ENCODE measurements at regions not wholly inside any gene's neighbourhood (a gene's known extent, or its start where the extent isn't known, plus 50 kb on each side); places are given as distances from the start of the nearest gene placed in this dataset.

GRCh38 chr3:162541923-162542322 lies 1045.3 kb downstream of the OTOL1 start:
- TF ChIP-seq CTCF (IDR thresholded peaks at IDR 0.05; ENCODE audit: low read depth, low read length): no peak
- no peak overlapping the region for H3K4me3 ChIP-seq (ENCODE audit: low read depth, low read length)
- in situ Hi-C loops (cut with HindIII; ENCODE audit: low sequenced_read_pairs): no loop called here
- no peak for DNase-seq (ENCODE audit: low read depth, low spot score)

GRCh38 chr3:162544246-162544645 lies 1047.6 kb downstream of the OTOL1 start:
- in situ Hi-C loops (cut with HindIII; ENCODE audit: low sequenced_read_pairs): no loop called here
- TF ChIP-seq CTCF (IDR thresholded peaks at IDR 0.05; ENCODE audit: low read depth, low read length): no peak
- no peak overlapping the region for H3K4me3 ChIP-seq (ENCODE audit: low read depth, low read length)
- no peak for DNase-seq (ENCODE audit: low read depth, low spot score)

GRCh38 chr3:162546910-162547309 lies 1050.3 kb downstream of the OTOL1 start:
- no peak for TF ChIP-seq CTCF (IDR thresholded peaks at IDR 0.05; ENCODE audit: low read depth, low read length)
- DNase-seq (ENCODE audit: low read depth, low spot score): no peak
- no peak overlapping the region for H3K4me3 ChIP-seq (ENCODE audit: low read depth, low read length)
- in situ Hi-C loops (cut with HindIII; ENCODE audit: low sequenced_read_pairs): no loop called here

GRCh38 chr3:162547321-162547720 lies 1050.7 kb downstream of the OTOL1 start:
- no peak overlapping the region for H3K4me3 ChIP-seq (ENCODE audit: low read depth, low read length)
- in situ Hi-C loops (cut with HindIII; ENCODE audit: low sequenced_read_pairs): no loop called here
- no peak for TF ChIP-seq CTCF (IDR thresholded peaks at IDR 0.05; ENCODE audit: low read depth, low read length)
- DNase-seq (ENCODE audit: low read depth, low spot score): no peak

- DNase-seq (ENCODE audit: low read depth, low spot score): no peak
- in situ Hi-C loops (cut with HindIII; ENCODE audit: low sequenced_read_pairs): no loop called here
- no peak for TF ChIP-seq CTCF (IDR thresholded peaks at IDR 0.05; ENCODE audit: low read depth, low read length)
- no peak overlapping the region for H3K4me3 ChIP-seq (ENCODE audit: low read depth, low read length)
Observed at GRCh38 chr3:162555761-162556160, 1059.2 kb downstream of the OTOL1 start.

- in situ Hi-C loops (cut with HindIII; ENCODE audit: low sequenced_read_pairs): no loop called here
- DNase-seq (ENCODE audit: low read depth, low spot score): no peak
- no peak for TF ChIP-seq CTCF (IDR thresholded peaks at IDR 0.05; ENCODE audit: low read depth, low read length)
- no peak overlapping the region for H3K4me3 ChIP-seq (ENCODE audit: low read depth, low read length)
Observed at GRCh38 chr3:162558016-162558415, 1061.4 kb downstream of the OTOL1 start.

- TF ChIP-seq CTCF (IDR thresholded peaks at IDR 0.05; ENCODE audit: low read depth, low read length): no peak
- H3K4me3 ChIP-seq (ENCODE audit: low read depth, low read length): no peak overlapping the region
- in situ Hi-C loops (cut with HindIII; ENCODE audit: low sequenced_read_pairs): no loop called here
Observed at GRCh38 chr3:162568706-162569105, 1072.1 kb downstream of the OTOL1 start.

More at GRCh38 chr3:162568706-162569105, 1072.1 kb downstream of the OTOL1 start:
- DNase-seq (ENCODE audit: low read depth, low spot score): no peak

Measured in astrocyte of the spinal cord (primary cell).